Neural crest cell (in vitro differentiated cells): ENCODE measurements at regions not wholly inside any gene's neighbourhood (a gene's known extent, or its start where the extent isn't known, plus 50 kb on each side); places are given as distances from the start of the nearest gene placed in this dataset.
"Not testable (repeated sequence)": the region's sequence is repeated elsewhere in the genome, so short reads cannot be mapped to it uniquely, and the experiment has no call there.

ENCODE experiments used
- DNase-seq: peaks from one replicate; pipeline ENCODE4 v3.0.0; 2021; ENCODE audit warnings: low read depth, mixed read lengths, low spot score
- H3K27ac Mint-ChIP-seq: one replicate; pipeline ENCODE4 v1.8.0; 2021; ENCODE audit warnings: mild to moderate bottlenecking, mixed read lengths; ENCODE audit not compliant: unreplicated experiment
- H3K27me3 Mint-ChIP-seq: 2 replicates; pipeline ENCODE4 v1.8.0; 2021; ENCODE audit warnings: low read depth, mild to moderate bottlenecking, mixed read lengths
- H3K36me3 Mint-ChIP-seq: 2 replicates; pipeline ENCODE4 v1.8.0; 2021; ENCODE audit warnings: low read depth, mild to moderate bottlenecking, mixed read lengths
- H3K4me1 Mint-ChIP-seq: 2 replicates; pipeline ENCODE4 v1.8.0; 2021; ENCODE audit warnings: mixed read lengths
- H3K4me3 Mint-ChIP-seq: one replicate; pipeline ENCODE4 v1.8.0; 2021; ENCODE audit warnings: mild to moderate bottlenecking, mixed read lengths
- H3K9me3 Mint-ChIP-seq: 2 replicates; pipeline ENCODE4 v1.8.0; 2021; ENCODE audit warnings: mixed read lengths
- CTCF ChIP-seq: fragments of 200-600 bp; sonication (generic); conservative IDR thresholded peaks from 2 replicates; pipeline ENCODE4 v1.5.0; 2021; ENCODE audit warnings: antibody characterized with exemption, mild to moderate bottlenecking

- no peak for DNase-seq
- Mint-ChIP-seq H3K27ac (no peak overlapping the region), H3K9me3 (peaks cover 2% of the 10 kb centered on the region), H3K27me3 (no peaks in the 10 kb centered on the region), H3K36me3 (no peaks in the 10 kb centered on the region), H3K4me3 (no peak overlapping the region), H3K4me1 (peaks cover 4% of the 10 kb centered on the region)
- no peak for TF ChIP-seq CTCF
These were observed 276.4 kb downstream of the KCNRG start for GRCh38 chr13:50291611-50292010.

GRCh38 chr13:50292081-50292480 is 276.8 kb downstream of the KCNRG start:
- H3K4me3 Mint-ChIP-seq, result no peak overlapping the region
- no peak overlapping the region for H3K27ac Mint-ChIP-seq
- no peaks in the 10 kb centered on the region for H3K4me1 Mint-ChIP-seq
- TF ChIP-seq CTCF, result no peak
- peaks cover 2% of the 10 kb centered on the region for H3K9me3 Mint-ChIP-seq
- no peak for DNase-seq
- no peaks in the 10 kb centered on the region for H3K36me3 Mint-ChIP-seq
- no peaks in the 10 kb centered on the region for H3K27me3 Mint-ChIP-seq

- not testable (repeated sequence) for H3K27me3 Mint-ChIP-seq, H3K27ac Mint-ChIP-seq, H3K9me3 Mint-ChIP-seq
These were observed 279.2 kb downstream of the KCNRG start for GRCh38 chr13:50294425-50294824.

GRCh38 chr13:50299546-50300249 is 284.5 kb downstream of the KCNRG start:
- no peak for DNase-seq
- peaks cover 7% of the 10 kb centered on the region for H3K9me3 Mint-ChIP-seq
- H3K4me3 Mint-ChIP-seq, result no peak overlapping the region
- no peak overlapping the region for H3K27ac Mint-ChIP-seq
- peaks cover 5% of the 10 kb centered on the region for H3K36me3 Mint-ChIP-seq
- no peaks in the 10 kb centered on the region for H3K27me3 Mint-ChIP-seq
- TF ChIP-seq CTCF, result no peak
- no peaks in the 10 kb centered on the region for H3K4me1 Mint-ChIP-seq

More at GRCh38 chr13:50294425-50294824, 279.2 kb downstream of the KCNRG start:
- not testable (repeated sequence) for H3K4me1 Mint-ChIP-seq, DNase-seq, H3K36me3 Mint-ChIP-seq, H3K4me3 Mint-ChIP-seq

- TF ChIP-seq CTCF, result no peak
- H3K4me1 Mint-ChIP-seq, result no peaks in the 10 kb centered on the region
- H3K9me3 Mint-ChIP-seq, result peaks cover 22% of the 10 kb centered on the region
- no peaks in the 10 kb centered on the region for H3K27me3 Mint-ChIP-seq
- DNase-seq, result no peak
- H3K27ac Mint-ChIP-seq, result no peak overlapping the region
- H3K36me3 Mint-ChIP-seq, result peaks cover 8% of the 10 kb centered on the region
- H3K4me3 Mint-ChIP-seq, result no peak overlapping the region
These were observed 288.9 kb downstream of the KCNRG start for GRCh38 chr13:50303963-50304721.

- peaks cover 22% of the 10 kb centered on the region for H3K9me3 Mint-ChIP-seq
- H3K4me1 Mint-ChIP-seq, result no peaks in the 10 kb centered on the region
- no peak overlapping the region for H3K27ac Mint-ChIP-seq
- no peaks in the 10 kb centered on the region for H3K27me3 Mint-ChIP-seq
- no peak for DNase-seq
- TF ChIP-seq CTCF, result no peak
- peaks cover 8% of the 10 kb centered on the region for H3K36me3 Mint-ChIP-seq
- H3K4me3 Mint-ChIP-seq, result no peak overlapping the region
These were observed 290.9 kb downstream of the KCNRG start for GRCh38 chr13:50306156-50306555.
